Superior temporal gyrus (tissue), 1 donor: ENCODE measurements at regions not wholly inside any gene's neighbourhood (a gene's known extent, or its start where the extent isn't known, plus 50 kb on each side); places are given as distances from the start of the nearest gene placed in this dataset.
"Not testable (repeated sequence)": the region's sequence is repeated elsewhere in the genome, so short reads cannot be mapped to it uniquely, and the experiment has no call there.

ENCODE experiments used
- DNase-seq: peaks from one replicate; pipeline ENCODE4 v3.0.0-alpha.2; 2016; ENCODE audit errors: extremely low spot score

- DNase-seq = no peak
Observed at GRCh38 chr6:19245656-19246055, 591.5 kb upstream of the ID4 start.

DNA sequence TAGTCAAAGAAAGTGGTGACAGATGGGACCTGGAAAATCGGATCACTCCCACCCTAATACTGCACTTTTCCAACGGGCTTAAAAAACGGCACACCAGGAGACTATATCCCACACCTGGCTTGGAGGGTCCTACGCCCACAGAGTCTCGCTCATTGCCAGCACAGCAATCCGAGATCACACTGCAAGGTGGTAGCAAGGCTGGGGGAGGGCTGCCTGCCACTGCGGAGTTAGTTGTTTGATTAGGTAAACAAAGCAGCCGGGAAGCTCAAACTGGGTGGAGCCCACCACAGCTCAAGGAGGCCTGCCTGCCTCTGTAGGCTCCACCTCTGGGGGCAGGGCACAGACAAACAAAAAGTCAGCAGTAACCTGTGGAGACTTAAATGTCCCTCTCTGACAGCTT is 590.0 kb upstream of the ID4 start:
- not testable (repeated sequence) for DNase-seq

- DNase-seq = not testable (repeated sequence)
Observed at GRCh38 chr6:19256123-19256522, 581.0 kb upstream of the ID4 start.

DNA sequence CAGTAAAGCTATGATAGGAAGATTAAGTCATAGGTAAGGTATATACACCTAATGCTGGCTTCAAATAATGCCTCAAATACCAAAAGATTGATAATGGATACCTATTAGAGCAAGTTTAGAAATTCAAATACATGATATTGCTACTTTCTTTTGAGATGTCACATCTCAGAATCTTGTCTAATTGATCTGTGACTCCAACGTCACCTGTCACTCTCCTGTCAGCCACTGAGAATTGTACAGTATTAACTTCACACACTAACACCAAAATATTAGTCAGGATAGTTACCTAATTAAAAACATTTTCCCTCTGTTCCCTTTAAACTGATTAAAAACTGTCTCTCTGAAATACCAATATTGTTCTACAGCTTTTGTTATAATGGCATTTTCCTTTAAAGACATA is 575.5 kb upstream of the ID4 start:
- no peak for DNase-seq

GRCh38 chr6:19268117-19268516 is 569.1 kb upstream of the ID4 start:
- no peak for DNase-seq

DNA sequence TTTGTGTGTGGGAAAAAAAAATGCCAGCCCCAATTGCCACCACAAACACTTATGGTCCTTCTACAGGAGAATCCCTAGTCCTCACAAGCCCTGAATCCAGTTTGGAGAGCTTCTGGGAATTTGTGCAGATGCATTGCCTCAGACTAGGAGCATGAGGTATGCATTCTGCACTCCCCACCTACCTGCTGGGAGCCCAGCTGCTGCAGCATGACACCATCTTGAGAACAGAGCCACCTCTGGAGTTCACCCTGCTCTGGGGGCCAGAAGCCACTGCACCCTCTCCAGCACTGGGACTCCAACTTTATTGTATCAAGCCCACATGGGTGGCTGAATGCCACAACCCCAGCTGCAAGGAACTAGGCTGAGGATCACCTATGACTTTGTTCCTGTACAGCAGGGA is 568.5 kb upstream of the ID4 start:
- DNase-seq = no peak

DNA sequence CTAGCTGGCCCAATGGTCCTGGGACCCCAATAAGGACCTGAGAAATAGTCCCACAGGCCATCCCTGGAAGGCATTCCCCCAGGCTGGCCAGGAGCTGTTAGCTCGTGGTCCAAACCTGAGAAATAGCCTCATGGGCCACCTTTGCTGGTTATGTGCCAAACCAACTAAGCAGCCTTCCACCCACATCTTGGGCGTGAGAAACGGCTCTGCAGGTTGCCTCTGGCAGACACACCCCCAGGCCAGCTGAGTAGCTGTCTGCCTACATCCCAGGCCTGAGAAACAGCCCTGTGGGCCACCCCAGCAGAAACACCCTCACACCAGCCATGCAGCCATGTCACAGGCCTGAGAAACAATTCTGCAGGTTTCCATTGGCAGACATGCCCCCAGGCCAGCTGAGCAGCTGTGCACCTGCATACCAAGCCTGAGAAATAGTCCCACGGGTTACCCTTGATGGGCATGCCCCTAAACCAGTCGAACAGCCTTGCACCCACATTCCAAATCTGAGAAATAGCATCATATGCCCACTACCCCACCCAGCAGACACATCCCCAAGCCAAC is 567.8 kb upstream of the ID4 start:
- DNase-seq = no peak

DNA sequence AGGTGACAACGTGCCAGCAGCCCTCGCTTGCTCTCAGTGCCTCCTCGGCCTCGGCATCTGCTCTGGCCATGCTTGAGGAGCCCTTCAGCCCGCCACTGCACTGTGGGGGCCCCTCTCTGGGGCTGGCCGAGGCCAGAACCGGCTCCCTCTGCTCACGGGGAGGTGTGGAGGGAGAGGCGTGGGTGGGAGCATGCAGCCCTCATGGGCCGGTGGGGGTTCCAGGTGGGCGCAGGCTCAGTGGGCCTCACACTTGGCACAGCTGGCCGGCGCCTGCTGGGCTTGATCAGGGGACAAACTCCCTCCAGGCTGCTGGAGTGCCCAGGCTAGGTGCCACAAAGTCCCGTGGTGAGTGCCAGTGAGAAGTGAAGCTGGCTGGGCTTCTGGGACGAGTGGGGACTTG is 566.6 kb upstream of the ID4 start:
- no peak for DNase-seq

DNA sequence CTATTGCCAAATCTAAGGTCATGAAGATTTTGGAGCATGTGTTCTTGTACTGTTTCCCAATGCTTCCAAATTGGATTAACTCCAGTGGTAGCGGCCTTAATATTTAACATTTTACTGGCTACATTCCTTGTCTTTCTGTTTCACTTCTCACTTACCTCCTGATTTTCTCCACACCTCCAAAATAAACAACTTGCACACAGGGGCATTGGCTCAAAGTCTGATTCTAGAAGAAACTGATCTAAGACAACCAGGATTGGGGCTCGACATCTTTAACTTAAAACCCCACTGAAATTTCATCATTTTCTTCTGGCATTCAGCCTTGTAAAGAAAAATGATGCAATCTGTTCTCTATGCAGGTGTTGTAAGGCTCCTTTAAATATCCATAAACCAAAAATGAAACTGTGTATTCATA is 557.9 kb upstream of the ID4 start:
- no peak for DNase-seq

DNA sequence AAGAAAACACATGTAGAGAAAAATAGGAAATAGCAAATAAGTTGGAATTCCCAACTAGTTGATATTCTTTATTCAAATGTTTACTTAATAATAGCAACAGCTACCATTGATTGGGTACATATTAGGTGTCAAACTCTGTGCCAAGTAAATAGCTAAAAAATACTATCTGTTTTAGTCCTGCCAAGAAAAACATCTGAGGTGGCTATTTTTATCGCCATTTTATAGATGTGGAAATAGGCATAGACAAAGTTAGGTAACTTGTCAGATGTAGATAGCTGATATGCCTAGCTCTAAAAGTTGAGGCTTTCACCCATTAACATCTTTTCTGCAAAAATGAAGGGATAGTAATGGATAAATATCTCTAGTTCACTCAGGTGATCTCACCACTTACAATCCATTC is 549.2 kb upstream of the ID4 start:
- no peak for DNase-seq

DNA sequence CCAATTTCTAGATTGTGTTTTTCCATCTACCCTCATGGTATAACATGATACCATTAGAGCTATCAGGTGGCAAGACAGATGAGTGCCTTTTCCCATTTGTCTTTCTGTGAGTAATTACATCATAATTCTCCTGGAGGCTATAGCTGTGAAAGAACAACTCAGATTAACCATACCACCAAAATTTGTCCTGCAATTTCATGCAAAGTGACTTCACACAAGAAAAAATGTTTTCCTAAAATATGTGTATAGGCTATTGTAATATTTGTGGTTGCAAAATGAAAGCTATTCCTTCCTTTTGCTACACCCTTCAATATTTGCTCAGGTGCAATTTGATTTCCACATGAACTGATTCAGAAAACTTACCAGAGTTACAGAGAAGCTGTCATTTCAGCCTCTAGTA is 547.7 kb upstream of the ID4 start:
- no peak for DNase-seq

GRCh38 chr6:19297880-19298279 is 539.3 kb upstream of the ID4 start:
- DNase-seq = no peak

GRCh38 chr6:19298421-19298820 is 538.7 kb upstream of the ID4 start:
- no peak for DNase-seq

DNA sequence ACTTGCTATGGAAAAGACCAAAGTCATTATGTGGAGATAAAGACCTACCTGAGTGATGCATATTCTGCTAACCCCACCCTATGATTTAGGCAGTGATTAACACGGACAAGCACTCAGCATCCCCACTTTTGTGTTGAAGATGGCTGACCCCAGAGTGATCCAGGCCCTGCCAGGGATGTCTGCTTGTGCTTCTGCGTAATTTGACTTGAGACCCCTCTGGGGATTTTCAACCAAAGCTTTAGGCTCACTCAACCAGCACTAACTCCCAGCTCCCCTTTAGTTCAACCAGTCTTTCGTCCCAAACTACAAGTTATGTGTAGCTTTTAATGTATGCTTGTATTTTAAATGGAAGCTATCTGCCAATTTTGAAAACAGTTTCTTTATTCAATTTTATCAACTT is 538.0 kb upstream of the ID4 start:
- no peak for DNase-seq

DNA sequence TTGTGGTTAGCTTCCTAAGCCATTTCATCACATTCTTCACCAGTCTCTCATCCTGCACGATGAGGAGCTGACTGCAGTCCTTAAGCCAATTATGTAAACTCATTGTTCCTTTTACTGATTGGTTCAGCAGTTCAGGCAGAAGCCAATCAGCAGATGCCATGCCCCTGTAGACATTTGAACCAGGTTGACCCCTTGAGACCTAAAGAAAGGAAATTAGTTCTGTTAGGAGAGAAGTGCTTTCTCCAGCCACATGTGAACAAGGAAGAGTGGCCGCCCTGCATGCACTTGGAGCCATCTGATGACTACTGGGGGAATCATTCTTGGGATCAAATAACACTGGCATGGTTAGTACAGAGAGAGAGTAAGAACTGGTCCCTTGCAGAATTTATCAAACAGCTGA is 535.2 kb upstream of the ID4 start:
- no peak for DNase-seq

GRCh38 chr6:19303383-19303782 is 533.8 kb upstream of the ID4 start:
- peak; percentile 39 for DNase-seq

GRCh38 chr6:19309661-19310060 is 527.5 kb upstream of the ID4 start:
- DNase-seq = no peak

DNA sequence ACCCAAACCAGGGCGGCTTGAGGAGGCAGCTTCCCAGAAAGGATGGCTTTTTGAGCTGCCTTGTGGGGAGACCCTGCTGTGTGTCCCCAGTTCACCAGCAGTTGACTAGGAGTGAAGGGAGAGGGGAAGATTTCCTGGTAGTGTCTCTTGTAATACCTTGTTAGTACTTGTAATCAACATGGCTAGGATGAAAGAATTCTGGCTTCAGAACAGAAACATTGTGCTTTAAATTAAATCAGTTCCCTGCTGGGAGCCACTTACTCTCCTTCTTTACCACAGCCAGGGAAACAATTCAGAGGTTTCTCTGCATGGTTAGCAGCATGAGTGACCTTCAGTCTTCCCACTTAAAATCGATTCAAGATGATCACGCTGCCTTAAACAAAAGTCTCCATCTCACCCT is 525.4 kb upstream of the ID4 start:
- DNase-seq = no peak

GRCh38 chr6:19312241-19312978 is 524.8 kb upstream of the ID4 start:
- no peak for DNase-seq

DNA sequence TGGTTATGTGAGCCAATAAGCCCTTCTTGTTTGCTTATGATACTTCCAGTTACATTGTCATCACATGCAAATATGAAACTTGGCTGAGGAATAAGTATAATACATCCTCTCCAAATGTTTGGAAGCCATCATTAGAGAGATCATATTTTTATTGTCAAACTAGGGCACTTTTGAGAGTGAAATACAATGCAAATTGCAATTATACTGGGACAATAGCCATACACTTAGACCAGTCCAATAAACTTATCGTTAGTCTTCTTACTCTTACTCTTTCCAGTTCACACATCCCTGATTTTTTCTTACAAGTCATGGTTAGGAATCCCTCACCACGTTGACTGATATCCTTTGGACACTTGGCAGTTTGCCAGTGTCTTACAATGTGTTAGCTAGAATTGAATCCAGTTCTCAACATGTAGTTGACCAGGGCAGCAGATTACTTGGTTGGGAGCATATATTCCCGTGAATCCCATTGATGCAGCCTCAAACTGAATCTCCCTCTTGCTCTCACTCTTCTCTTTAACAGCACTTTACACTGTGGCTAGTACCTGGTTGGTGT is 519.7 kb upstream of the ID4 start:
- no peak for DNase-seq

DNA sequence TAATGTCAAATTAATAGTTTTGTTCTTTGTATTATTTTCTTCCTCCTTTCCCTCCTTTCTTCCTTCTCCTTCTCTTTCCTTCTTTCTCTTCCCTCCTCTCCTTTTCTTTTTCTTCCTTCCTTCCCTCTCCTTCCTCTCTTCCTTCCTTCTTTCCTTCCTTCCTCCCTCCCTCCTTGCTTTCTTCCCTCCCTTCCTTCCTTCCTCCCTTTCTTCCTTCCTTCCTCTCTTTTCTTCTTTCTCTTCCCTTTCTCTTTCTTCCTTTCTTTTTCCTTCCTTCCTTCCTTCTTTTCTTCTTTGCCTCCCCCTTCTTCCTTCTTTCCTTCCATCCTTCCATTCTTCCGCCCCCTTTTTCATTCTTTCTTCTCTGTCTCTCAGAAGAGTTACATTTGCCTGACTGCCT is 518.2 kb upstream of the ID4 start:
- no peak for DNase-seq

- no peak for DNase-seq
Observed at GRCh38 chr6:19320111-19320581, 517.0 kb upstream of the ID4 start.

- no peak for DNase-seq
Observed at GRCh38 chr6:19322691-19323485, 514.3 kb upstream of the ID4 start.
